Keratinocyte (primary cell): ENCODE measurements at regions not wholly inside any gene's neighbourhood (a gene's known extent, or its start where the extent isn't known, plus 50 kb on each side); places are given as distances from the start of the nearest gene placed in this dataset.

ENCODE experiments used
- CTCF ChIP-seq, 3 experiments: IDR thresholded peaks in 1 of 3; conservative IDR thresholded peaks in 1 of 3; optimal IDR thresholded peaks in 1 of 3; 2 replicates in 2 of 3; 3 replicates in 1 of 3; pipeline versions ENCODE3 to v1.5.1; 2011; ENCODE audit warnings: low read length in 3 of 3, mild to moderate bottlenecking in 3 of 3, moderate library complexity in 2 of 3, control low read depth in 1 of 3, inconsistent platforms in 1 of 3; ENCODE audit not compliant: insufficient read depth in 2 of 3; ENCODE audit errors: extremely low read depth in 1 of 3
- EZH2 ChIP-seq: IDR thresholded peaks from one replicate; pipeline ENCODE4 v1.6.1; 2012; ENCODE audit warnings: inconsistent platforms, mild to moderate bottlenecking, low read length, moderate library complexity

- TF ChIP-seq CTCF (optimal IDR thresholded peaks at IDR 0.05 in 1 of 3, IDR thresholded peaks at IDR 0.05 in 1 of 3, conservative IDR thresholded peaks at IDR 0.05 in 1 of 3; ENCODE audit: extremely low read depth in 1 of 3, insufficient read depth in 2 of 3, low read length in 3 of 3) (no peak), EZH2 (no peak)
These were observed 94.0 kb downstream of the C1QL2 start for GRCh38 chr2:119064567-119064966.
